ENCODE measurements at regions not wholly inside any gene's neighbourhood (a gene's known extent, or its start where the extent isn't known, plus 50 kb on each side); places are given as distances from the start of the nearest gene placed in this dataset.

DNA sequence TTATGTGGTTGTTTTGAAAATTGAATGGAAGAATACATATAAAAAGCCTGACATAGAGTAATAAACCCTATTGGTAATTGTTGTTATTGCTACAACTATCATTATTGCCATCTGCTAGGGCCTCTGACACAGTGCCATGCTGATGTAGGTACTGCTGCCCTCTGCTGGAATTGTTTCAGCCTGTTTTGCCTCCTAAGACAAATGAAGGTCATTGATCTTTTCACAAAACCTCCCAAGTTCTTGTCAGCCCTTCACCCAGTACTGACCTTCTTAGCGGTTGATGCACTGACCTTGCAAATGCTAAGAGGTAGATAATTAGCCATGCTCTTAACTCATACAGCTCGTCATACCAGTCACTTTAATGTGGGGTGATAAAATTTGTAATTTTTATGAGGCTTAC, 975.2 kb downstream of the SORCS1 start:
- Histone ChIP-seq H3K27ac (no peak overlapping the region), H3K4me1 (no peaks in the 10 kb centered on the region), H3K9me3 (no peaks in the 10 kb centered on the region), H3K4me3 (no peak overlapping the region), H3K27me3 (no peaks in the 10 kb centered on the region), H3K36me3 (no peaks in the 10 kb centered on the region)
- intact Hi-C loops (cut with DNase I; ENCODE audit: low total_unique reads) = no loop called here
- DNase-seq = no peak
- TF ChIP-seq, protein P1, sequence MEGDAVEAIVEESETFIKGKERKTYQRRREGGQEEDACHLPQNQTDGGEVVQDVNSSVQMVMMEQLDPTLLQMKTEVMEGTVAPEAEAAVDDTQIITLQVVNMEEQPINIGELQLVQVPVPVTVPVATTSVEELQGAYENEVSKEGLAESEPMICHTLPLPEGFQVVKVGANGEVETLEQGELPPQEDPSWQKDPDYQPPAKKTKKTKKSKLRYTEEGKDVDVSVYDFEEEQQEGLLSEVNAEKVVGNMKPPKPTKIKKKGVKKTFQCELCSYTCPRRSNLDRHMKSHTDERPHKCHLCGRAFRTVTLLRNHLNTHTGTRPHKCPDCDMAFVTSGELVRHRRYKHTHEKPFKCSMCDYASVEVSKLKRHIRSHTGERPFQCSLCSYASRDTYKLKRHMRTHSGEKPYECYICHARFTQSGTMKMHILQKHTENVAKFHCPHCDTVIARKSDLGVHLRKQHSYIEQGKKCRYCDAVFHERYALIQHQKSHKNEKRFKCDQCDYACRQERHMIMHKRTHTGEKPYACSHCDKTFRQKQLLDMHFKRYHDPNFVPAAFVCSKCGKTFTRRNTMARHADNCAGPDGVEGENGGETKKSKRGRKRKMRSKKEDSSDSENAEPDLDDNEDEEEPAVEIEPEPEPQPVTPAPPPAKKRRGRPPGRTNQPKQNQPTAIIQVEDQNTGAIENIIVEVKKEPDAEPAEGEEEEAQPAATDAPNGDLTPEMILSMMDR (IDR thresholded peaks at IDR 0.05) = no peak

DNA sequence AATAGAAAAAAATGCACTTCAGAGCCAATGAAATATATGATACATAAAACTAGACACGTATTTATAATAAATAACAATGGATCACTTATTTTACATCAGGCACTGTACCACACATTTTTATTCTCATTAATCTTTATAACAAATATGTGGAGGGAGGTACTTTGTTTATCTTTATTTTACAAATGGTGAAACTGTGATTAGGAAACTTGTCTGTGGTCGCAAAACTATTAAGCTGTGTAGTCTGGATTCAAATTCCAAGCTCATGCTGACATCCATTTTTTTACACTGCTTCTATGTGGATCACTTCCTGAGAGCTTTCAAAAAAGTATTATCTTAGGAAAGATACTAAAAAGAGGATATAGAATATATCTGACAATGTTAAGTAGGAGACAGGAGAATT, 978.6 kb downstream of the SORCS1 start:
- DNase-seq = no peak
- no peak overlapping the region for H3K4me3 ChIP-seq
- no peak overlapping the region for H3K27ac ChIP-seq
- H3K4me1 ChIP-seq = no peaks in the 10 kb centered on the region
- TF ChIP-seq, protein P1 (IDR thresholded peaks at IDR 0.05) = no peak
- no peaks in the 10 kb centered on the region for H3K27me3 ChIP-seq
- no peaks in the 10 kb centered on the region for H3K9me3 ChIP-seq
- H3K36me3 ChIP-seq = no peaks in the 10 kb centered on the region
- intact Hi-C loops (cut with DNase I; ENCODE audit: low total_unique reads) = no loop called here

DNA sequence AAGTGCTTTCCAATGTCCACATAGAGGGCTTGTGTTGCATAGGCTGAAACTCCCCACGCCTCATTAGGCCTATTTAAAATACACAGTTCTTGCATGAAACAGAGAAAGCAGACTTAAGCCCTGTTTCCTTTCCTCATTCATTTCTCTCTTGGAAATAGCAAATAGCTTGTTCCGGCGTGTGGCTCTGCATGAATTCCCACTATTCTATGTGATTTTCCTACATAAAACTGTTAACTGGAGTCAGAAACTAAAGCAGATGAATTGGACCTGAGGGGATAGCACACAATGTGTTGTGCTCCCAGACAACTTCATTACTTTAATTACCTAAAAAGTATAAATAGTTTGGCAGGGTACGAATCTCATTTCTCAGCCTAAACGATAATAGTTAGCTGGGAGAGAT, 981.5 kb downstream of the SORCS1 start:
- intact Hi-C loops (cut with DNase I; ENCODE audit: low total_unique reads) = no loop called here
- H3K9me3 ChIP-seq = no peaks in the 10 kb centered on the region
- H3K4me3 ChIP-seq = no peak overlapping the region
- H3K27me3 ChIP-seq = no peaks in the 10 kb centered on the region
- TF ChIP-seq, protein P1 (IDR thresholded peaks at IDR 0.05) = no peak
- no peak for DNase-seq
- H3K27ac ChIP-seq = no peak overlapping the region
- H3K36me3 ChIP-seq = no peaks in the 10 kb centered on the region
- no peaks in the 10 kb centered on the region for H3K4me1 ChIP-seq

DNA sequence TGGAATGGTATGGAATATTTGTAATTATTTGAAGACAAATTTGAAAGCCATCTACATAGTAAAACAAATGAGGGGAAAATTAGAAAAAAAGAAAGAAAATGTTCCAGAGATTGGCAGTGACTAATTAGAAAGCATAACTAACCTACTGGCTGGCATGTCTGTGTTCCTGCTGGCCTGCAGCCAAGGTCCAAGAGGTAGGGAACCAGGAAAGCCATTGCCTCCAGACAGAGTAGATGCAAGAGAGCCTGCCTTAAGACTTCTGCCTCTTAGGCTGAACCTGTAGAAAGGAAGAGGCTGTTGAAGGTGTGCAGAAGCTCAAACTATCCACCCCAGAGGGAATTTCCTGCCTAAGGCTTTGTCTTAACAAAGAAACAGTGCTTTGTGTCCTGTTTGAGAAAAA, 982.0 kb downstream of the SORCS1 start:
- H3K27me3 ChIP-seq = no peaks in the 10 kb centered on the region
- H3K4me1 ChIP-seq = no peaks in the 10 kb centered on the region
- H3K36me3 ChIP-seq = no peaks in the 10 kb centered on the region
- TF ChIP-seq, protein P1 (IDR thresholded peaks at IDR 0.05) = no peak
- no peak for DNase-seq
- no peak overlapping the region for H3K27ac ChIP-seq
- intact Hi-C loops (cut with DNase I; ENCODE audit: low total_unique reads) = no loop called here
- H3K4me3 ChIP-seq = no peak overlapping the region
- H3K9me3 ChIP-seq = no peaks in the 10 kb centered on the region

DNA sequence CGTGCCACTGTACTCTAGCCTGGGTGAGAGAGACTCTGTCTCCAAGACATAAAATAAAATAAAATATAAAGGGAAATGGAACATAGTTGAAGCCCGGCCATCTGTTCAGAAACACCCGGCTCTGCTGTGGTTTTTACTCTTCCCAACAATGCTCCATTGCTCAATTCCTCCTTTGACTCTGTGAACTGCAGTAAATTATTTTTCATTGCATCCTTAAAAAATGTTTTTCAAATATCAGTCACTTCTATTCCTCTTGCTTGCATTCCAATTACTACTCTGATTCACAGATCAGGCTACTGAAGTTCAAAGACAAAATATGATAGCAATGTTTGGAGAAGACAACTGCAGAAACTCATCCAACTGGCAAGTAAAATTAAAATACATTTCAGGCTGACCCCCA, 983.0 kb downstream of the SORCS1 start:
- intact Hi-C loops (cut with DNase I; ENCODE audit: low total_unique reads) = no loop called here

More for the DNA sequence above, 983.0 kb downstream of the SORCS1 start:
- Histone ChIP-seq H3K27ac (no peak overlapping the region), H3K9me3 (no peaks in the 10 kb centered on the region), H3K4me1 (no peaks in the 10 kb centered on the region), H3K4me3 (no peak overlapping the region), H3K36me3 (no peaks in the 10 kb centered on the region), H3K27me3 (no peaks in the 10 kb centered on the region)
- TF ChIP-seq, protein P1 (IDR thresholded peaks at IDR 0.05) = no peak
- no peak for DNase-seq

All from tibial artery (tissue), 4 donors.